OCI-LY1 (cell line): ENCODE measurements at regions not wholly inside any gene's neighbourhood (a gene's known extent, or its start where the extent isn't known, plus 50 kb on each side); places are given as distances from the start of the nearest gene placed in this dataset.
"Not testable (repeated sequence)": the region's sequence is repeated elsewhere in the genome, so short reads cannot be mapped to it uniquely, and the experiment has no call there.

ENCODE experiments used
- H2AFZ ChIP-seq: fragments of 200-600 bp; sonication (generic), shearing (Covaris generic); 2 replicates; pipeline ENCODE4 v1.6.0; 2014; ENCODE audit warnings: antibody characterized with exemption, mild to moderate bottlenecking, low read length
- H3F3A ChIP-seq: fragments of 200-600 bp; sonication (generic), shearing (Covaris generic); 2 replicates; pipeline ENCODE4 v1.6.0; 2014; ENCODE audit warnings: mild to moderate bottlenecking, antibody characterized with exemption, low read length, moderate library complexity; ENCODE audit not compliant: insufficient read depth
- H3K27ac ChIP-seq: fragments of 200-600 bp; sonication (generic); 2 replicates; pipeline ENCODE4 v1.5.1; 2014; ENCODE audit warnings: low read length, mixed run types, mild to moderate bottlenecking, low read depth; ENCODE audit not compliant: poor library complexity, severe bottlenecking
- H3K27me3 ChIP-seq: fragments of 200-600 bp; sonication (generic); 2 replicates; pipeline ENCODE4 v1.6.0; 2014; ENCODE audit warnings: antibody characterized with exemption, mild to moderate bottlenecking, low read length, moderate library complexity; ENCODE audit not compliant: insufficient read depth
- H3K36me3 ChIP-seq: fragments of 200-600 bp; sonication (generic); 2 replicates; pipeline ENCODE4 v1.6.1; 2014; ENCODE audit warnings: mild to moderate bottlenecking, antibody characterized with exemption, low read length, moderate library complexity, mixed read lengths; ENCODE audit not compliant: insufficient read depth
- H3K4me1 ChIP-seq: fragments of 200-600 bp; sonication (generic); 2 replicates; pipeline ENCODE4 v1.5.1; 2014; ENCODE audit warnings: mild to moderate bottlenecking, low read length, moderate library complexity; ENCODE audit not compliant: insufficient read depth, severe bottlenecking
- H3K4me2 ChIP-seq: fragments of 200-600 bp; sonication (generic), shearing (Covaris generic); 2 replicates; pipeline ENCODE4 v1.6.1; 2014; ENCODE audit warnings: low read length
- H3K4me3 ChIP-seq: fragments of 200-600 bp; sonication (generic); 2 replicates; pipeline ENCODE4 v1.5.1; 2014; ENCODE audit warnings: low read length, low read depth, mild to moderate bottlenecking, mixed read lengths; ENCODE audit not compliant: poor library complexity, severe bottlenecking
- H3K79me2 ChIP-seq: fragments of 200-600 bp; shearing (Covaris generic); 2 replicates; pipeline ENCODE4 v1.6.1; 2016; ENCODE audit warnings: mixed run types, low read length, mixed read lengths; ENCODE audit not compliant: insufficient read depth
- H3K9ac ChIP-seq: fragments of 200-600 bp; sonication (generic), shearing (Covaris generic); 2 replicates; pipeline ENCODE4 v1.6.1; 2014; ENCODE audit warnings: mild to moderate bottlenecking, low read length, mixed read lengths
- H3K9me2 ChIP-seq: fragments of 200-600 bp; sonication (generic), shearing (Covaris generic); 2 replicates; pipeline ENCODE4 v1.6.1; 2014; ENCODE audit warnings: low read depth, mild to moderate bottlenecking, low read length, mixed read lengths
- H3K9me3 ChIP-seq: fragments of 200-600 bp; shearing (Covaris generic); 2 replicates; pipeline ENCODE4 v1.6.1; 2014; ENCODE audit warnings: low read length, mixed read lengths
- H4K20me1 ChIP-seq: fragments of 200-600 bp; sonication (generic), shearing (Covaris generic); 2 replicates; pipeline ENCODE4 v1.6.0; 2016; ENCODE audit warnings: mild to moderate bottlenecking, low read length; ENCODE audit not compliant: insufficient read depth
- CTCF ChIP-seq: fragments of 200-600 bp; sonication (generic), shearing (Covaris generic); IDR thresholded peaks from 2 replicates; pipeline ENCODE4 v1.5.1; 2017; ENCODE audit warnings: mild to moderate bottlenecking, antibody characterized with exemption, low read length, moderate library complexity, mixed read lengths
- EZH2 ChIP-seq: fragments of 200-600 bp; sonication (generic), shearing (Covaris generic); IDR thresholded peaks from 2 replicates; pipeline ENCODE4 v1.8.0; 2017; ENCODE audit warnings: borderline replicate concordance, mixed run types, mild to moderate bottlenecking, antibody characterized with exemption, low read length, moderate library complexity, mixed read lengths

DNA sequence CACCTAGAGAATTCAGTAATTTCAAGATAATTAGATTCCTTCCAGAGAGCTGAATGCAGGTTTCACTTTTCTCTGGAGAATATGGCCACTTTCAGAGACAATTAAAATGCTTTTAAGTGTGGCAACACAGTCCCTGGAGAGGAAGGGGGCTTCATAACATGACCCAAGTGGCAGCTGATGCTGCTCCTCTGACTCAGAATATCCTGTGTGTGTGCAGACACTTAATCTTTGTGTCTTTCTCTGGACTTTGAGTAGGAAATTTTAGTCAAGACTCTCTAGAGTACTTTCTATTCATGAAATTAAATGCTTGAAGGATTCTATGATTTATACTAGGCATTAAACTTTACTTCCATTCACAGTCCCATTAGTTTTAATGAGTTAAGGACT is 64.1 kb upstream of the CDC42EP3 start:
- H3K4me3 ChIP-seq, H3K9me2 ChIP-seq, H3K36me3 ChIP-seq, H3F3A ChIP-seq, H2AFZ ChIP-seq, H3K27me3 ChIP-seq, H3K4me2 ChIP-seq, H3K79me2 ChIP-seq, H3K27ac ChIP-seq, H3K9me3 ChIP-seq, H3K4me1 ChIP-seq, H4K20me1 ChIP-seq, H3K9ac ChIP-seq: not testable (repeated sequence)

DNA sequence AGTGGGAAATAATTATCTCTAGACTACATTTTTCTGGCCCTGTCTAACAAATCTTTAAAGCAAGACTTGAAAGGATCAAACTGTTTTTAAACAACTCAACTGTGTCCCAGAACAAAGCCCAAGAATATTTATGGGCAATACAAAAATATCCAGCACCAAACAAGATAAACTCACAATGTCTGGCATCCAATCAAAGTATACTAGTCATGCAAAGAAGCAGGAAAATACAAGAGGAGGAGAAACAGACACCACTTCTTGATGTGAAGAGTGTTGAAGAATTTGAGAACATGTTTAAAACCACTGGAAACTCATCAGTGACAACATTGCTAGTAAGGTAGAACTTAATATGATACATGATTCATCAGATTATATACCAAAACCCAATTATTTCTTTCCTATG is 66.1 kb upstream of the CDC42EP3 start:
- no peaks in the 10 kb centered on the region for H3K27me3 ChIP-seq
- no peaks in the 10 kb centered on the region for H3K36me3 ChIP-seq
- no peaks in the 10 kb centered on the region for H3K79me2 ChIP-seq
- TF ChIP-seq EZH2 = no peak
- TF ChIP-seq CTCF = no peak
- H3K4me2 ChIP-seq = no peak overlapping the region
- H4K20me1 ChIP-seq = no peaks in the 10 kb centered on the region
- no peaks in the 10 kb centered on the region for H3K9me2 ChIP-seq
- no peaks in the 10 kb centered on the region for H3F3A ChIP-seq
- H3K9me3 ChIP-seq = no peaks in the 10 kb centered on the region
- H3K9ac ChIP-seq = no peak overlapping the region
- H2AFZ ChIP-seq = no peak overlapping the region
- H3K4me3 ChIP-seq = no peak overlapping the region
- H3K4me1 ChIP-seq = no peaks in the 10 kb centered on the region
- H3K27ac ChIP-seq = no peak overlapping the region

- no peak overlapping the region for H3K27ac ChIP-seq
- H3K4me1 ChIP-seq = no peaks in the 10 kb centered on the region
- no peak overlapping the region for H3K4me2 ChIP-seq
Observed at GRCh38 chr2:37738266-37738885, 66.9 kb upstream of the CDC42EP3 start.

More at GRCh38 chr2:37738266-37738885, 66.9 kb upstream of the CDC42EP3 start:
- no peak overlapping the region for H2AFZ ChIP-seq
- H3K9ac ChIP-seq = no peak overlapping the region
- no peak overlapping the region for H3K4me3 ChIP-seq
- H3K36me3 ChIP-seq = no peaks in the 10 kb centered on the region
- no peaks in the 10 kb centered on the region for H3K79me2 ChIP-seq
- no peaks in the 10 kb centered on the region for H3K27me3 ChIP-seq
- H3F3A ChIP-seq = no peaks in the 10 kb centered on the region
- TF ChIP-seq EZH2 (no peak), CTCF (no peak)
- H3K9me3 ChIP-seq = no peaks in the 10 kb centered on the region
- no peaks in the 10 kb centered on the region for H4K20me1 ChIP-seq
- H3K9me2 ChIP-seq = no peaks in the 10 kb centered on the region
